Activated naive CD4-positive, alpha-beta T cell treated with anti-CD3 and anti-CD28 coated beads, Interleukin-2, amount 50 U/mL, for 72 hours (primary cell): ENCODE measurements at regions not wholly inside any gene's neighbourhood (a gene's known extent, or its start where the extent isn't known, plus 50 kb on each side); places are given as distances from the start of the nearest gene placed in this dataset.
A peak's percentile ranks its signal among the peaks of the same experiment; 100 is the strongest.

Experiments
- ATAC-seq, 2 donors: fragments of 150-1000 bp; cut with Tn5 transposase; 2 replicates each; pipeline ENCODE4 v1.10.0; 2021; ENCODE audit warnings: mild to moderate bottlenecking in 2 of 2, moderate library complexity in 2 of 2
- DNase-seq, 2 donors: peaks; one replicate each; pipeline ENCODE4 v3.0.0; 2021 to 2022; ENCODE audit warnings: low spot score in 2 of 2
- H3K27ac Mint-ChIP-seq, 2 donors: one replicate each; pipeline ENCODE4 v1.8.0; 2022; ENCODE audit warnings: mild to moderate bottlenecking in 2 of 2, mixed read lengths in 2 of 2
- H3K36me3 Mint-ChIP-seq, 2 donors: one replicate each; pipeline ENCODE4 v1.8.0; 2022; ENCODE audit warnings: mixed read lengths in 2 of 2
- H3K9me3 Mint-ChIP-seq, 2 donors: one replicate each; pipeline ENCODE4 v1.8.0; 2022; ENCODE audit warnings: mixed read lengths in 2 of 2

- no peak for DNase-seq
- Mint-ChIP-seq H3K36me3 (peaks cover under 1 to 13% of the 10 kb centered on the region in 2 donors), H3K27ac (no peak overlapping the region), H3K9me3 (peaks cover 0 to 8% of the 10 kb centered on the region in 2 donors)
- no peak for ATAC-seq
Observed at GRCh38 chr1:108038653-108039236, 73.8 kb upstream of the VAV3 start.

DNA sequence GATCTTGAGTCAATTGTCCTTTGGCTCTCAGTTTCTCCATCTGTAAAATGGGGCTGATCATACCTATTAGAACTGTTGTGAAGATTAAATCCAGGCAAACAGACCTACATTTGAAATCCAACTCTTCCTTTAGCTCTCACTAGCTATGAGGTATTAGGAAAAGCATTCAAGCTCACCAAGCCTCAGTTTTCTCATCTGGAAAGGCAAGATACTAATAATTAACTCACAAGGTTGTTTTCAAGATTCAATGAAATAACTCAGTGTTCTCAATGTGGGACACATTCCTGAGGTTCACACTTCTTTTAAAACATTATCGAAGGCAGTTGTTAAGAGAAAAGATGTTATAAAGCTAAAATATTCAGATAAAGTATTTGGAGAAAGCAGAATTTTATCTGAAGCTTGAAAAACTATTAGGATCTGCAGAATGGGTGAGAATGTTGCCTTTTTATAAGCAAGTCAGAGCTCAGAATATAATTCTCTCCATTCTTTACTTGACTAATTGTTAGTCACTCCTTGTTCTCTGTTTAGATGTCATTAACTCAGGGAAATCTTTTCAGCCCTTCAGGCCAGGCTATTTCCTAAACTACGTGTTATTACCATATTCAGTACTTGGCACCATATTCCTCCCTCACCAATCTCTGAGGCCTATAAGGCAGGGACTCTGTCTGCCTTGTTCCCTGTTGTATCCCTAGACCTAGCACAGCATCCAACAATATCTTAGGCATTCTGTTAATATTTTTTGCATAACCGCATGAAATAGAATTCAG is 72.0 kb upstream of the VAV3 start:
- peaks cover 0 to 6% of the 10 kb centered on the region in 2 donors for H3K36me3 Mint-ChIP-seq
- no peak overlapping the region for H3K27ac Mint-ChIP-seq
- ATAC-seq = no peak
- no peak for DNase-seq
- H3K9me3 Mint-ChIP-seq = no peaks in the 10 kb centered on the region

GRCh38 chr1:108034396-108034795 is 69.4 kb upstream of the VAV3 start:
- Mint-ChIP-seq H3K36me3 (no peaks in the 10 kb centered on the region), H3K9me3 (no peaks in the 10 kb centered on the region), H3K27ac (no peak overlapping the region)
- ATAC-seq (no peak), DNase-seq (no peak)

DNA sequence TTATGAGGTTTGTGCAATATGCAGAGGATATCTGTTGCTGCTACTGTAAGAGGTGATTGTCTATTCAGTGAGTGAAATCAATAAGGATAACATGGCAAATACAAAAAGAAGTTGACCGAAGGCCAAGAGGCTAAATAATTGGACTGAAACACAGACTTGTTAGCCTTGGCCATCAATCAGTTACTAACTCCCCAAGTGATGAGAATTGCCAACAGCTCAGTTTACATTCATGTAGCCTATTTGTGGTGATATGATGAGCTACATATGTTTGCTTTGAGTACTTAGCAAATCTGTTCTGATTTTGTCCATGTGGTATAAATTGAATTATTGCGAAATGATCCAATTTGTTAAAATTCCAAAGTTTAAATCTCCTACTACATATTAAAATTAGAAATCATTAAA is 68.6 kb upstream of the VAV3 start:
- ATAC-seq (no peak), DNase-seq (no peak)
- H3K9me3 Mint-ChIP-seq = no peaks in the 10 kb centered on the region
- no peaks in the 10 kb centered on the region for H3K36me3 Mint-ChIP-seq
- H3K27ac Mint-ChIP-seq = no peak overlapping the region

- no peak for ATAC-seq
- DNase-seq = no peak
- peaks cover 0 to 4% of the 10 kb centered on the region in 2 donors for H3K9me3 Mint-ChIP-seq
- H3K36me3 Mint-ChIP-seq = no peaks in the 10 kb centered on the region
- H3K27ac Mint-ChIP-seq = no peak overlapping the region
Observed at GRCh38 chr1:108028841-108029388, 63.9 kb upstream of the VAV3 start.

GRCh38 chr1:108027389-108027788 is 62.4 kb upstream of the VAV3 start:
- ATAC-seq (no peak), DNase-seq (no peak)
- H3K27ac Mint-ChIP-seq = no peak overlapping the region
- peaks cover 0 to 4% of the 10 kb centered on the region in 2 donors for H3K9me3 Mint-ChIP-seq
- H3K36me3 Mint-ChIP-seq = no peaks in the 10 kb centered on the region

- ATAC-seq = peak in 1 of 2 donors; percentile 56
- no peak overlapping the region for H3K27ac Mint-ChIP-seq
Observed at GRCh38 chr1:108017698-108018097, 52.7 kb upstream of the VAV3 start.

GRCh38 chr1:108016451-108016920 is 51.5 kb upstream of the VAV3 start:
- Mint-ChIP-seq H3K9me3 (no peaks in the 10 kb centered on the region), H3K27ac (no peak overlapping the region), H3K36me3 (no peaks in the 10 kb centered on the region)
- ATAC-seq (peak in 1 of 2 donors; percentile 95), DNase-seq (no peak)

More at GRCh38 chr1:108017698-108018097, 52.7 kb upstream of the VAV3 start:
- no peaks in the 10 kb centered on the region for H3K36me3 Mint-ChIP-seq
- H3K9me3 Mint-ChIP-seq = no peaks in the 10 kb centered on the region
- DNase-seq = no peak
